ENCODE measurements at regions not wholly inside any gene's neighbourhood (a gene's known extent, or its start where the extent isn't known, plus 50 kb on each side); places are given as distances from the start of the nearest gene placed in this dataset.

DNA sequence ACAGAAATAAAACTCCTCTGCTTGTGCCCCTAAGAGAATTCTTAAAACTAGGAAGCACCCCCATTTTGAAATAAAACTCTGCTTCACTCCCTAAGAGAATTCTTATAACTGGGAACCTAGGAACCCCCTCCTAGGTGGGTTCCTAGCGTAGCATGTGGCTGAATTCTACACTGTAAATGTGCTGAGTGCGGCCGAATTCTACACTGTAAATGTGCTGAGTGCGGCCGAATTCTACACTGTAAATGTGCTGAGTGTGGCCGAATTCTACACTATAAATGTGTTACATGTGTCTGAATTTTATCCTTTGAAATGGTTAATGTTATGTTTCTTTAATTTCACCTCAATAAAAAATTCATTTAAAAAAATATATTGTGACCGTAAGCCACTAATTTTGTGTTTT lies 79.3 kb downstream of the PSMB1 start (continued):
- TF ChIP-seq ETS1 (IDR thresholded peaks at IDR 0.05) (no peak), ZNF331 (CRISPR knock-in tag; IDR thresholded peaks at IDR 0.05; ENCODE audit: low read depth) (no peak)

GRCh38 chr6:170473301-170473717 lies 79.8 kb downstream of the PSMB1 start:
- Mint-ChIP-seq H3K27ac (no peak overlapping the region), H3K4me3 (no peak overlapping the region), H3K9me3 (peaks cover 13% of the 10 kb centered on the region), H3K27me3 (ENCODE audit: insufficient read depth, low read depth, poor library complexity) (peaks cover 3% of the 10 kb centered on the region), H3K36me3 (ENCODE audit: low read depth) (peaks cover 1% of the 10 kb centered on the region; the same call in 2 of the 3 replicates), H3K4me1 (no peaks in the 10 kb centered on the region; the same call in 2 of the 3 replicates)
- Histone ChIP-seq H3K4me2 (no peak overlapping the region), H2AFZ (no peak overlapping the region), H3K79me2 (replicated peaks; ENCODE audit: insufficient read depth) (no peaks in the 10 kb centered on the region), H3F3A (replicated peaks; ENCODE audit: low read depth) (no peaks in the 10 kb centered on the region), H3K27ac (ENCODE audit: low read depth) (no peak overlapping the region), H3K27me3 (ENCODE audit: insufficient read depth) (no peaks in the 10 kb centered on the region), H3K4me3 (no peak overlapping the region), H3K4me1 (ENCODE audit: insufficient read depth) (no peaks in the 10 kb centered on the region), H3K9me2 (ENCODE audit: insufficient read depth) (no peaks in the 10 kb centered on the region), H3K36me3 (ENCODE audit: insufficient read depth) (no peaks in the 10 kb centered on the region), H4K20me1 (replicated peaks; ENCODE audit: insufficient read depth) (no peaks in the 10 kb centered on the region)
- DNase-seq (ENCODE audit: low spot score) (no peak), ATAC-seq (no peak)
- TF ChIP-seq JUNB (IDR thresholded peaks at IDR 0.05; ENCODE audit: unreplicated experiment) (no peak), EZH2phosphoT487 (IDR thresholded peaks at IDR 0.05; ENCODE audit: unreplicated experiment) (no peak), ZNF114 (CRISPR knock-in tag; IDR thresholded peaks at IDR 0.05) (no peak), REST (IDR thresholded peaks at IDR 0.05; ENCODE audit: unreplicated experiment) (no peak), NANOG (IDR thresholded peaks at IDR 0.05; ENCODE audit: borderline replicate concordance) (no peak), STAT1 (IDR thresholded peaks at IDR 0.05; ENCODE audit: unreplicated experiment) (no peak), EZH2 (IDR thresholded peaks at IDR 0.05; ENCODE audit: low read depth, unreplicated experiment) (no peak)
- TF ChIP-seq, protein P1, sequence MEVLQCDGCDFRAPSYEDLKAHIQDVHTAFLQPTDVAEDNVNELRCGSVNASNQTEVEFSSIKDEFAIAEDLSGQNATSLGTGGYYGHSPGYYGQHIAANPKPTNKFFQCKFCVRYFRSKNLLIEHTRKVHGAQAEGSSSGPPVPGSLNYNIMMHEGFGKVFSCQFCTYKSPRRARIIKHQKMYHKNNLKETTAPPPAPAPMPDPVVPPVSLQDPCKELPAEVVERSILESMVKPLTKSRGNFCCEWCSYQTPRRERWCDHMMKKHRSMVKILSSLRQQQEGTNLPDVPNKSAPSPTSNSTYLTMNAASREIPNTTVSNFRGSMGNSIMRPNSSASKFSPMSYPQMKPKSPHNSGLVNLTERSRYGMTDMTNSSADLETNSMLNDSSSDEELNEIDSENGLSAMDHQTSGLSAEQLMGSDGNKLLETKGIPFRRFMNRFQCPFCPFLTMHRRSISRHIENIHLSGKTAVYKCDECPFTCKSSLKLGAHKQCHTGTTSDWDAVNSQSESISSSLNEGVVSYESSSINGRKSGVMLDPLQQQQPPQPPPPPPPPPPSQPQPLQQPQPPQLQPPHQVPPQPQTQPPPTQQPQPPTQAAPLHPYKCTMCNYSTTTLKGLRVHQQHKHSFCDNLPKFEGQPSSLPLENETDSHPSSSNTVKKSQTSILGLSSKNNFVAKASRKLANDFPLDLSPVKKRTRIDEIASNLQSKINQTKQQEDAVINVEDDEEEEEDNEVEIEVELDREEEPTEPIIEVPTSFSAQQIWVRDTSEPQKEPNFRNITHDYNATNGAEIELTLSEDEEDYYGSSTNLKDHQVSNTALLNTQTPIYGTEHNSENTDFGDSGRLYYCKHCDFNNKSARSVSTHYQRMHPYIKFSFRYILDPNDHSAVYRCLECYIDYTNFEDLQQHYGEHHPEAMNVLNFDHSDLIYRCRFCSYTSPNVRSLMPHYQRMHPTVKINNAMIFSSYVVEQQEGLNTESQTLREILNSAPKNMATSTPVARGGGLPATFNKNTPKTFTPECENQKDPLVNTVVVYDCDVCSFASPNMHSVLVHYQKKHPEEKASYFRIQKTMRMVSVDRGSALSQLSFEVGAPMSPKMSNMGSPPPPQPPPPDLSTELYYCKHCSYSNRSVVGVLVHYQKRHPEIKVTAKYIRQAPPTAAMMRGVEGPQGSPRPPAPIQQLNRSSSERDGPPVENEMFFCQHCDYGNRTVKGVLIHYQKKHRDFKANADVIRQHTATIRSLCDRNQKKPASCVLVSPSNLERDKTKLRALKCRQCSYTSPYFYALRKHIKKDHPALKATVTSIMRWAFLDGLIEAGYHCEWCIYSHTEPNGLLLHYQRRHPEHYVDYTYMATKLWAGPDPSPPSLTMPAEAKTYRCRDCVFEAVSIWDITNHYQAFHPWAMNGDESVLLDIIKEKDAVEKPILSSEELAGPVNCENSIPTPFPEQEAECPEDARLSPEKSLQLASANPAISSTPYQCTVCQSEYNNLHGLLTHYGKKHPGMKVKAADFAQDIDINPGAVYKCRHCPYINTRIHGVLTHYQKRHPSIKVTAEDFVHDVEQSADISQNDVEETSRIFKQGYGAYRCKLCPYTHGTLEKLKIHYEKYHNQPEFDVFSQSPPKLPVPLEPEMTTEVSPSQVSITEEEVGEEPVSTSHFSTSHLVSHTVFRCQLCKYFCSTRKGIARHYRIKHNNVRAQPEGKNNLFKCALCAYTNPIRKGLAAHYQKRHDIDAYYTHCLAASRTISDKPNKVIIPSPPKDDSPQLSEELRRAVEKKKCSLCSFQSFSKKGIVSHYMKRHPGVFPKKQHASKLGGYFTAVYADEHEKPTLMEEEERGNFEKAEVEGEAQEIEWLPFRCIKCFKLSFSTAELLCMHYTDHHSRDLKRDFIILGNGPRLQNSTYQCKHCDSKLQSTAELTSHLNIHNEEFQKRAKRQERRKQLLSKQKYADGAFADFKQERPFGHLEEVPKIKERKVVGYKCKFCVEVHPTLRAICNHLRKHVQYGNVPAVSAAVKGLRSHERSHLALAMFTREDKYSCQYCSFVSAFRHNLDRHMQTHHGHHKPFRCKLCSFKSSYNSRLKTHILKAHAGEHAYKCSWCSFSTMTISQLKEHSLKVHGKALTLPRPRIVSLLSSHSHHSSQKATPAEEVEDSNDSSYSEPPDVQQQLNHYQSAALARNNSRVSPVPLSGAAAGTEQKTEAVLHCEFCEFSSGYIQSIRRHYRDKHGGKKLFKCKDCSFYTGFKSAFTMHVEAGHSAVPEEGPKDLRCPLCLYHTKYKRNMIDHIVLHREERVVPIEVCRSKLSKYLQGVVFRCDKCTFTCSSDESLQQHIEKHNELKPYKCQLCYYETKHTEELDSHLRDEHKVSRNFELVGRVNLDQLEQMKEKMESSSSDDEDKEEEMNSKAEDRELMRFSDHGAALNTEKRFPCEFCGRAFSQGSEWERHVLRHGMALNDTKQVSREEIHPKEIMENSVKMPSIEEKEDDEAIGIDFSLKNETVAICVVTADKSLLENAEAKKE (CRISPR knock-in tag; IDR thresholded peaks at IDR 0.05), result no peak

All from GM23338 (cell line).